GM23248 (cell line): ENCODE measurements at regions not wholly inside any gene's neighbourhood (a gene's known extent, or its start where the extent isn't known, plus 50 kb on each side); places are given as distances from the start of the nearest gene placed in this dataset.

ENCODE experiments used
- EZH2 ChIP-seq: fragments of 200-600 bp; sonication (generic); IDR thresholded peaks from 2 replicates; pipeline ENCODE4 v1.6.1; 2018; ENCODE audit warnings: antibody characterized with exemption, mild to moderate bottlenecking; ENCODE audit not compliant: insufficient read depth, poor library complexity, severe bottlenecking
- EZH2phosphoT487 ChIP-seq: fragments of 200-600 bp; sonication (generic); IDR thresholded peaks from 2 replicates; pipeline ENCODE4 v1.6.1; 2018; ENCODE audit warnings: antibody characterized with exemption, moderate library complexity, mild to moderate bottlenecking, low read depth; ENCODE audit not compliant: insufficient read depth

- TF ChIP-seq EZH2 (no peak), EZH2phosphoT487 (no peak)
Measured at GRCh38 chr10:29067628-29068027, 221.2 kb upstream of the LYZL1 start.
